ENCODE measurements at regions not wholly inside any gene's neighbourhood (a gene's known extent, or its start where the extent isn't known, plus 50 kb on each side); places are given as distances from the start of the nearest gene placed in this dataset.

- Histone ChIP-seq H3K27ac (replicated peaks) (no peak overlapping the region), H3K27me3 (ENCODE audit: insufficient read depth, poor library complexity, severe bottlenecking) (no peaks in the 10 kb centered on the region), H3K4me3 (replicated peaks; ENCODE audit: insufficient read depth, low read length) (no peak overlapping the region)
- TF ChIP-seq GABPA (IDR thresholded peaks at IDR 0.05; ENCODE audit: low read depth) = no peak
- no peak for TF ChIP-seq CTCF (IDR thresholded peaks at IDR 0.05; ENCODE audit: insufficient read depth, low read length)
- TF ChIP-seq REST (IDR thresholded peaks at IDR 0.05; ENCODE audit: insufficient replicate concordance, low read depth) = no peak
- TF ChIP-seq POLR2AphosphoS5 (IDR thresholded peaks at IDR 0.05; ENCODE audit: low read depth) = no peak
- TF ChIP-seq SPI1 (IDR thresholded peaks at IDR 0.05; ENCODE audit: borderline replicate concordance, low read depth) = no peak
- DNase-seq (ENCODE audit: low read depth in 1 of 2, low spot score in 1 of 2) = no peak
These were observed 55.7 kb upstream of the SMAD6 start for GRCh38 chr15:66646308-66646707.

- Histone ChIP-seq H3K27ac (replicated peaks) (no peak overlapping the region), H3K27me3 (ENCODE audit: insufficient read depth, poor library complexity, severe bottlenecking) (no peaks in the 10 kb centered on the region), H3K4me3 (replicated peaks; ENCODE audit: insufficient read depth, low read length) (no peak overlapping the region)
- DNase-seq (ENCODE audit: low read depth in 1 of 2, low spot score in 1 of 2) = no peak
- TF ChIP-seq POLR2AphosphoS5 (IDR thresholded peaks at IDR 0.05; ENCODE audit: low read depth) (no peak), SPI1 (IDR thresholded peaks at IDR 0.05; ENCODE audit: borderline replicate concordance, low read depth) (no peak), GABPA (IDR thresholded peaks at IDR 0.05; ENCODE audit: low read depth) (no peak), CTCF (IDR thresholded peaks at IDR 0.05; ENCODE audit: insufficient read depth, low read length) (no peak), REST (IDR thresholded peaks at IDR 0.05; ENCODE audit: insufficient replicate concordance, low read depth) (no peak)
These were observed 55.2 kb upstream of the SMAD6 start for GRCh38 chr15:66646799-66647198.

GRCh38 chr15:66647358-66647757, 54.7 kb upstream of the SMAD6 start:
- H3K4me3 ChIP-seq (replicated peaks; ENCODE audit: insufficient read depth, low read length) = no peak overlapping the region
- DNase-seq (ENCODE audit: low read depth in 1 of 2, low spot score in 1 of 2) = no peak
- no peak overlapping the region for H3K27ac ChIP-seq (replicated peaks)
- no peaks in the 10 kb centered on the region for H3K27me3 ChIP-seq (ENCODE audit: insufficient read depth, poor library complexity, severe bottlenecking)
- no peak for TF ChIP-seq SPI1 (IDR thresholded peaks at IDR 0.05; ENCODE audit: borderline replicate concordance, low read depth)
- no peak for TF ChIP-seq CTCF (IDR thresholded peaks at IDR 0.05; ENCODE audit: insufficient read depth, low read length)

- TF ChIP-seq POLR2AphosphoS5 (IDR thresholded peaks at IDR 0.05; ENCODE audit: low read depth) (no peak), REST (IDR thresholded peaks at IDR 0.05; ENCODE audit: insufficient replicate concordance, low read depth) (no peak), SPI1 (IDR thresholded peaks at IDR 0.05; ENCODE audit: borderline replicate concordance, low read depth) (no peak), GABPA (IDR thresholded peaks at IDR 0.05; ENCODE audit: low read depth) (no peak), CTCF (IDR thresholded peaks at IDR 0.05; ENCODE audit: insufficient read depth, low read length) (no peak)
- Histone ChIP-seq H3K27me3 (ENCODE audit: insufficient read depth, poor library complexity, severe bottlenecking) (no peaks in the 10 kb centered on the region), H3K27ac (replicated peaks) (no peak overlapping the region), H3K4me3 (replicated peaks; ENCODE audit: insufficient read depth, low read length) (no peak overlapping the region)
- DNase-seq (ENCODE audit: low read depth in 1 of 2, low spot score in 1 of 2) = no peak
These were observed 53.4 kb upstream of the SMAD6 start for GRCh38 chr15:66648588-66648987.

Data from HL-60 (cell line).